PC-3 (cell line): ENCODE measurements at regions not wholly inside any gene's neighbourhood (a gene's known extent, or its start where the extent isn't known, plus 50 kb on each side); places are given as distances from the start of the nearest gene placed in this dataset.

Experiments used
- EZH2 ChIP-seq: fragments of 300-600 bp; sonication (generic); IDR thresholded peaks from one replicate; pipeline ENCODE4 v1.6.1; 2017; ENCODE audit warnings: antibody characterized with exemption, mild to moderate bottlenecking, low read length; ENCODE audit not compliant: unreplicated experiment
- TF ChIP-seq, protein P1 (sequence below): fragments of 300-600 bp; sonication (generic); conservative IDR thresholded peaks from 2 replicates; pipeline ENCODE4 v1.5.1; 2017; ENCODE audit warnings: antibody characterized with exemption, low read depth, mild to moderate bottlenecking, low read length

DNA sequence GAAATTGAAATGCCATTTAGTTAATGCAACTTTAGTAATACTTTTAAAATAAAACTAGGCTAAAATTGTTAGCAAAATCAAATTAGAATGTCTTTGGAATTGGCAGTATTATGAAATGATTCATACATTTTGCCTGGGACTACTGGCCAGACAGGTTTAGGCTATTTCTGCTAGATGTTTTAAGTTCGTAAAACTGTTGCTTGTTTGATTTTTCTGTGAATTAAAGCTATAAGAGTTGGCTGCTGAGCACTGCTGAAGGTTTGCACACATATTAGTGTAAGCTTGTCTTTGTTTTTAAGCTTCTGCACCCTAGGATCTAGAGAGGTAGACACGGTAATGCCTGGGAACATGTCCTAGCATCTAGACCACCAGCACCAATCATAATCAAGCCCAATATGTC lies 1094.6 kb upstream of the ADGRL4 start:
- TF ChIP-seq, protein P1, sequence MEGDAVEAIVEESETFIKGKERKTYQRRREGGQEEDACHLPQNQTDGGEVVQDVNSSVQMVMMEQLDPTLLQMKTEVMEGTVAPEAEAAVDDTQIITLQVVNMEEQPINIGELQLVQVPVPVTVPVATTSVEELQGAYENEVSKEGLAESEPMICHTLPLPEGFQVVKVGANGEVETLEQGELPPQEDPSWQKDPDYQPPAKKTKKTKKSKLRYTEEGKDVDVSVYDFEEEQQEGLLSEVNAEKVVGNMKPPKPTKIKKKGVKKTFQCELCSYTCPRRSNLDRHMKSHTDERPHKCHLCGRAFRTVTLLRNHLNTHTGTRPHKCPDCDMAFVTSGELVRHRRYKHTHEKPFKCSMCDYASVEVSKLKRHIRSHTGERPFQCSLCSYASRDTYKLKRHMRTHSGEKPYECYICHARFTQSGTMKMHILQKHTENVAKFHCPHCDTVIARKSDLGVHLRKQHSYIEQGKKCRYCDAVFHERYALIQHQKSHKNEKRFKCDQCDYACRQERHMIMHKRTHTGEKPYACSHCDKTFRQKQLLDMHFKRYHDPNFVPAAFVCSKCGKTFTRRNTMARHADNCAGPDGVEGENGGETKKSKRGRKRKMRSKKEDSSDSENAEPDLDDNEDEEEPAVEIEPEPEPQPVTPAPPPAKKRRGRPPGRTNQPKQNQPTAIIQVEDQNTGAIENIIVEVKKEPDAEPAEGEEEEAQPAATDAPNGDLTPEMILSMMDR: no peak
- no peak for TF ChIP-seq EZH2
